Natural killer cell (primary cell): ENCODE measurements at regions not wholly inside any gene's neighbourhood (a gene's known extent, or its start where the extent isn't known, plus 50 kb on each side); places are given as distances from the start of the nearest gene placed in this dataset.

ENCODE experiments used
- ATAC-seq, 3 donors: fragments of 150-1000 bp in 2 of 3; fragments of 200-7000 bp in 1 of 3; cut with Tn5 transposase; 1 replicate in 1 of 3; 2 replicates in 2 of 3; pipeline ENCODE4 v1.10.0; 2021; ENCODE audit warnings: mild to moderate bottlenecking in 2 of 3, moderate library complexity in 2 of 3
- DNase-seq, 2 donors: peaks; one replicate each; pipeline versions ENCODE4 v3.0.0 to v3.0.0-alpha.2; 2013 to 2021; ENCODE audit warnings: mixed read lengths in 1 of 2
- H3K27ac ChIP-seq: one replicate; pipeline ENCODE4 v1.5.1; 2013; ENCODE audit warnings: mild to moderate bottlenecking, low read length
- H3K27me3 ChIP-seq: one replicate; pipeline ENCODE4 v1.6.1; 2013; ENCODE audit warnings: low read length; ENCODE audit not compliant: control insufficient read depth, insufficient read depth
- H3K36me3 ChIP-seq: one replicate; pipeline ENCODE4 v1.6.1; 2013; ENCODE audit warnings: low read length; ENCODE audit not compliant: control insufficient read depth, insufficient read depth
- H3K4me1 ChIP-seq: one replicate; pipeline ENCODE4 v1.6.1; 2013; ENCODE audit warnings: low read length; ENCODE audit not compliant: control insufficient read depth, insufficient read depth
- H3K4me3 ChIP-seq: one replicate; pipeline ENCODE4 v1.5.1; 2013; ENCODE audit warnings: low read length
- H3K9me3 ChIP-seq: one replicate; pipeline ENCODE4 v1.6.1; 2013; ENCODE audit warnings: low read length; ENCODE audit not compliant: control insufficient read depth, insufficient read depth
- H3K27ac Mint-ChIP-seq, 2 donors: one replicate each; pipeline ENCODE4 v1.8.0; 2022; ENCODE audit warnings: mild to moderate bottlenecking in 2 of 2, mixed read lengths in 2 of 2, moderate library complexity in 1 of 2
- H3K27me3 Mint-ChIP-seq, 2 donors: one replicate each; pipeline ENCODE4 v1.8.0; 2022; ENCODE audit warnings: low read depth in 2 of 2, mixed read lengths in 2 of 2
- H3K36me3 Mint-ChIP-seq: one replicate; pipeline ENCODE4 v1.8.0; 2022; ENCODE audit warnings: mixed read lengths
- H3K4me1 Mint-ChIP-seq, 2 donors: one replicate each; pipeline ENCODE4 v1.8.0; 2022; ENCODE audit warnings: mixed read lengths in 2 of 2
- H3K4me3 Mint-ChIP-seq: one replicate; pipeline ENCODE4 v1.8.0; 2022; ENCODE audit warnings: mild to moderate bottlenecking, moderate library complexity, mixed read lengths
- H3K9me3 Mint-ChIP-seq, 2 donors: one replicate each; pipeline ENCODE4 v1.8.0; 2022; ENCODE audit warnings: mixed read lengths in 2 of 2
- WGBS: methylation state at CpG from one replicate; pipeline ENCODE4 v1.1.7; 2013; ENCODE audit warnings: missing lambda C conversion rate; ENCODE audit not compliant: insufficient coverage; 5-methylcytosine and 5-hydroxymethylcytosine counted together
- intact Hi-C: fragments of 100-400 bp; cut with micrococcal nuclease; formaldehyde crosslinking; loops from one replicate; pipeline ENCODE4 v1.14.2; 2022
- TF ChIP-seq, protein P1 (sequence below): fragments of 200-600 bp; IDR thresholded peaks from one replicate; pipeline ENCODE4 v1.8.0; 2022; ENCODE audit warnings: antibody characterized with exemption

DNA sequence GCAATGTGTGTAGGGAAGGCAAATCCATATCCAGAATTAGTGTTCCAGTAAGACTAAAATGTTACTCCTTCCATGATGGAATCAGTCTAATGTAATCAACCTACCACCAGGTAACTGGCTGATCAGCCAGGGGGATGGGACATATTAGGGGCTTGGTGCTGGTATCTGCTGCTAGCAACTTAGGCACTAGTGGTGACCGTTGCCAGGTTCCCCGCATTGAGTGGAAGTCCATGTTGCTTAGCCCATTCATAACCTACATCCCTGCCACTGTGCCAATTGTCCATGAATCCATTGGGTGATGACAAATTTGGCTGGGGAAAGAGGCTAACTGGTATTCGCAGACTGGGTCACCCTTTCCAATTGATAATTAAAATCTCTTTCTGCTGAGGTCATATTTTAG lies 212.2 kb upstream of the ROBO1 start:
- Mint-ChIP-seq H3K9me3 (peaks cover 24 to 30% of the 10 kb centered on the region in 2 donors), H3K36me3 (peaks cover 14% of the 10 kb centered on the region), H3K27ac (no peak overlapping the region), H3K4me1 (no peaks in the 10 kb centered on the region), H3K4me3 (no peak overlapping the region), H3K27me3 (no peaks in the 10 kb centered on the region)
- Histone ChIP-seq H3K4me3 (no peak overlapping the region), H3K4me1 (no peaks in the 10 kb centered on the region), H3K9me3 (peaks cover 2% of the 10 kb centered on the region), H3K27ac (no peak overlapping the region), H3K36me3 (no peaks in the 10 kb centered on the region), H3K27me3 (no peaks in the 10 kb centered on the region)
- DNase-seq: no peak
- intact Hi-C loops: no loop called here
- whole genome bisulfite sequencing: 83% methylated on average over 3 of the region's 3 CpGs
- TF ChIP-seq, protein P1, sequence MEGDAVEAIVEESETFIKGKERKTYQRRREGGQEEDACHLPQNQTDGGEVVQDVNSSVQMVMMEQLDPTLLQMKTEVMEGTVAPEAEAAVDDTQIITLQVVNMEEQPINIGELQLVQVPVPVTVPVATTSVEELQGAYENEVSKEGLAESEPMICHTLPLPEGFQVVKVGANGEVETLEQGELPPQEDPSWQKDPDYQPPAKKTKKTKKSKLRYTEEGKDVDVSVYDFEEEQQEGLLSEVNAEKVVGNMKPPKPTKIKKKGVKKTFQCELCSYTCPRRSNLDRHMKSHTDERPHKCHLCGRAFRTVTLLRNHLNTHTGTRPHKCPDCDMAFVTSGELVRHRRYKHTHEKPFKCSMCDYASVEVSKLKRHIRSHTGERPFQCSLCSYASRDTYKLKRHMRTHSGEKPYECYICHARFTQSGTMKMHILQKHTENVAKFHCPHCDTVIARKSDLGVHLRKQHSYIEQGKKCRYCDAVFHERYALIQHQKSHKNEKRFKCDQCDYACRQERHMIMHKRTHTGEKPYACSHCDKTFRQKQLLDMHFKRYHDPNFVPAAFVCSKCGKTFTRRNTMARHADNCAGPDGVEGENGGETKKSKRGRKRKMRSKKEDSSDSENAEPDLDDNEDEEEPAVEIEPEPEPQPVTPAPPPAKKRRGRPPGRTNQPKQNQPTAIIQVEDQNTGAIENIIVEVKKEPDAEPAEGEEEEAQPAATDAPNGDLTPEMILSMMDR: no peak
- ATAC-seq: no peak

DNA sequence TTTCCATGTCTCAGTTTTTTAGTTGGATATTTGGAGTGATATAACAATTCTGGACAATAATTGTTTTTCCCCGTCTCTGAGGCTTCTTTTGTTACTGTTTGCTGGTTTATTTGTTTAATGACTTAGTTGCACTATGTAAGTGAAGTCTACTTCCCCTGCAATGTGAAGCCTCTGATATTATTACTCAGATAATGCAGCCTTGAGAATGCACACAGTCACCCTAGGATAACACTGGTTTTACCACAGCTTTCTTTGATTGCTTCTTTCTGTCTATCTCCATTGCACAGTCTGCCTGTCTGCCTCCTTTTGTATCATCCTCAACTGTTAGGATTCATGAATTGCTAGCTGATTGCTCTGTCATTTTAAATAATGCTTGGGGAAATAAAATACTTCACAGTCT lies 208.7 kb upstream of the ROBO1 start:
- no peak for DNase-seq
- H3K9me3 Mint-ChIP-seq: peaks cover 19 to 25% of the 10 kb centered on the region in 2 donors
- no peak overlapping the region for H3K27ac ChIP-seq
- 80% methylated on average over 1 of the region's 1 CpG for WGBS
- no peaks in the 10 kb centered on the region for H3K27me3 ChIP-seq
- ATAC-seq: no peak
- TF ChIP-seq, protein P1: no peak
- H3K4me3 ChIP-seq: no peak overlapping the region
- no peaks in the 10 kb centered on the region for H3K4me1 ChIP-seq
- H3K36me3 Mint-ChIP-seq: peaks cover 14% of the 10 kb centered on the region
- H3K27me3 Mint-ChIP-seq: no peaks in the 10 kb centered on the region
- H3K4me3 Mint-ChIP-seq: no peak overlapping the region
- no peak overlapping the region for H3K27ac Mint-ChIP-seq
- intact Hi-C loops: no loop called here
- no peaks in the 10 kb centered on the region for H3K4me1 Mint-ChIP-seq
- no peaks in the 10 kb centered on the region for H3K36me3 ChIP-seq
- H3K9me3 ChIP-seq: peaks cover 2% of the 10 kb centered on the region

- intact Hi-C loops: no loop called here
- H3K4me3 ChIP-seq: no peak overlapping the region
- no peaks in the 10 kb centered on the region for H3K27me3 ChIP-seq
- H3K4me1 Mint-ChIP-seq: no peaks in the 10 kb centered on the region
- H3K9me3 Mint-ChIP-seq: peaks cover 20 to 23% of the 10 kb centered on the region in 2 donors
- H3K27ac Mint-ChIP-seq: no peak overlapping the region
- peaks cover 14% of the 10 kb centered on the region for H3K36me3 Mint-ChIP-seq
- TF ChIP-seq, protein P1: no peak
- no peaks in the 10 kb centered on the region for H3K36me3 ChIP-seq
- no peak overlapping the region for H3K27ac ChIP-seq
- no peaks in the 10 kb centered on the region for H3K27me3 Mint-ChIP-seq
- no peak for DNase-seq
- no peak for ATAC-seq
- 79% methylated on average over 4 of the region's 5 CpGs for WGBS
- no peaks in the 10 kb centered on the region for H3K4me1 ChIP-seq
- no peaks in the 10 kb centered on the region for H3K9me3 ChIP-seq
- no peak overlapping the region for H3K4me3 Mint-ChIP-seq
Observed at GRCh38 chr3:79973917-79974595, 206.3 kb upstream of the ROBO1 start.

DNA sequence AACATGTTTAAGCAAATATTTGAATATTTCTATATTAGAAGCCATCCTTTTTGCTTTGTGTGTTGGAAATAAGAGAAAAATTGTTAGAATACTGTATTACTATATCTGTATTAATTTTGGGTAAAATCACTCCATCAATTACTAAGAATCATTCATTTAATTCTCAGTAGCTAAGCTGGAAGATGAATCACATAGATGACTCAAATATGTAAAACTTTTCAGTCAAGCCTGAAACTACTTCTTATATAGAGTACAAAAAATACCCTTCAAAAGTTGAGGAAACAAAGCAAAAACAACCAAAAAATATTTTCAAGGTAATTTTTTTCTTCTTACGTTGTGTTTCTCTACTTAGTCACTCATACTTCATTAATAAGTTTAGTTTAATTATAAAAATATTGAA lies 205.7 kb upstream of the ROBO1 start:
- H3K36me3 ChIP-seq: no peaks in the 10 kb centered on the region
- WGBS: no CpG with 5 or more reads among the region's 1 CpG
- TF ChIP-seq, protein P1: no peak
- no peak for DNase-seq
- no peaks in the 10 kb centered on the region for H3K27me3 ChIP-seq
- no peak for ATAC-seq
- H3K27ac ChIP-seq: no peak overlapping the region
- H3K9me3 ChIP-seq: no peaks in the 10 kb centered on the region
- intact Hi-C loops: no loop called here
- no peaks in the 10 kb centered on the region for H3K4me1 Mint-ChIP-seq
- peaks cover 14% of the 10 kb centered on the region for H3K36me3 Mint-ChIP-seq
- H3K27ac Mint-ChIP-seq: no peak overlapping the region
- no peaks in the 10 kb centered on the region for H3K4me1 ChIP-seq
- peaks cover 17 to 21% of the 10 kb centered on the region in 2 donors for H3K9me3 Mint-ChIP-seq
- no peak overlapping the region for H3K4me3 ChIP-seq
- H3K27me3 Mint-ChIP-seq: no peaks in the 10 kb centered on the region
- H3K4me3 Mint-ChIP-seq: no peak overlapping the region
